OCI-LY3 (cell line): ENCODE measurements at regions not wholly inside any gene's neighbourhood (a gene's known extent, or its start where the extent isn't known, plus 50 kb on each side); places are given as distances from the start of the nearest gene placed in this dataset.

Experiments
- H2AFZ ChIP-seq: fragments of 200-600, 300-600 bp; shearing (Covaris generic); 2 replicates; pipeline ENCODE4 v1.6.0; 2014; ENCODE audit warnings: antibody characterized with exemption, low read depth, low read length
- H3K27ac ChIP-seq: fragments of 200-600, 300-600 bp; sonication (generic); 2 replicates; pipeline ENCODE4 v1.5.1; 2014; ENCODE audit warnings: mild to moderate bottlenecking, low read length, moderate library complexity, mixed read lengths
- H3K27me3 ChIP-seq: fragments of 200-600, 300-600 bp; sonication (generic); 2 replicates; pipeline ENCODE4 v1.6.1; 2014; ENCODE audit warnings: low read depth, low read length, mixed read lengths
- H3K36me3 ChIP-seq: fragments of 200-600, 300-600 bp; sonication (generic); replicated peaks from 2 replicates; pipeline ENCODE3; 2014; ENCODE audit warnings: low read depth, low read length, mixed read lengths
- H3K4me1 ChIP-seq: fragments of 300-600, 200-600 bp; sonication (generic); 2 replicates; pipeline ENCODE4 v1.6.1; 2014; ENCODE audit warnings: low read length, mixed read lengths
- H3K4me2 ChIP-seq: fragments of 200-600, 300-600 bp; sonication (generic); 2 replicates; pipeline ENCODE4 v1.6.1; 2014; ENCODE audit warnings: low read length, mixed read lengths
- H3K4me3 ChIP-seq: fragments of 300-600, 200-600 bp; sonication (generic); 2 replicates; pipeline ENCODE4 v1.5.1; 2014; ENCODE audit warnings: antibody characterized with exemption, mild to moderate bottlenecking, low read length, moderate library complexity
- H3K79me2 ChIP-seq: fragments of 300-600, 200-600 bp; shearing (Covaris generic); 2 replicates; pipeline ENCODE4 v1.6.1; 2014; ENCODE audit warnings: mild to moderate bottlenecking, low read length, mixed read lengths
- H3K9ac ChIP-seq: fragments of 300-600, 200-600 bp; shearing (Covaris generic); 2 replicates; pipeline ENCODE4 v1.6.0; 2014; ENCODE audit warnings: mild to moderate bottlenecking, low read length, moderate library complexity
- H3K9me3 ChIP-seq: fragments of 200-600, 300-600 bp; shearing (Covaris generic); 2 replicates; pipeline ENCODE4 v1.6.1; 2014; ENCODE audit warnings: low read length, mixed read lengths; ENCODE audit not compliant: insufficient read depth
- H4K20me1 ChIP-seq: fragments of 200-600, 300-600 bp; sonication (generic); 2 replicates; pipeline ENCODE4 v1.6.1; 2016; ENCODE audit warnings: low read length, mixed read lengths; ENCODE audit not compliant: insufficient read depth
- CTCF ChIP-seq: fragments of 200-600, 300-600 bp; sonication (generic); IDR thresholded peaks from 2 replicates; pipeline ENCODE4 v1.5.1; 2014; ENCODE audit warnings: antibody characterized with exemption, low read length, low read depth
- EZH2phosphoT487 ChIP-seq: fragments of 200-600 bp; shearing (Covaris generic); IDR thresholded peaks from 2 replicates; pipeline ENCODE4 v1.6.1; 2018; ENCODE audit warnings: antibody characterized with exemption, mixed run types, low read depth

DNA sequence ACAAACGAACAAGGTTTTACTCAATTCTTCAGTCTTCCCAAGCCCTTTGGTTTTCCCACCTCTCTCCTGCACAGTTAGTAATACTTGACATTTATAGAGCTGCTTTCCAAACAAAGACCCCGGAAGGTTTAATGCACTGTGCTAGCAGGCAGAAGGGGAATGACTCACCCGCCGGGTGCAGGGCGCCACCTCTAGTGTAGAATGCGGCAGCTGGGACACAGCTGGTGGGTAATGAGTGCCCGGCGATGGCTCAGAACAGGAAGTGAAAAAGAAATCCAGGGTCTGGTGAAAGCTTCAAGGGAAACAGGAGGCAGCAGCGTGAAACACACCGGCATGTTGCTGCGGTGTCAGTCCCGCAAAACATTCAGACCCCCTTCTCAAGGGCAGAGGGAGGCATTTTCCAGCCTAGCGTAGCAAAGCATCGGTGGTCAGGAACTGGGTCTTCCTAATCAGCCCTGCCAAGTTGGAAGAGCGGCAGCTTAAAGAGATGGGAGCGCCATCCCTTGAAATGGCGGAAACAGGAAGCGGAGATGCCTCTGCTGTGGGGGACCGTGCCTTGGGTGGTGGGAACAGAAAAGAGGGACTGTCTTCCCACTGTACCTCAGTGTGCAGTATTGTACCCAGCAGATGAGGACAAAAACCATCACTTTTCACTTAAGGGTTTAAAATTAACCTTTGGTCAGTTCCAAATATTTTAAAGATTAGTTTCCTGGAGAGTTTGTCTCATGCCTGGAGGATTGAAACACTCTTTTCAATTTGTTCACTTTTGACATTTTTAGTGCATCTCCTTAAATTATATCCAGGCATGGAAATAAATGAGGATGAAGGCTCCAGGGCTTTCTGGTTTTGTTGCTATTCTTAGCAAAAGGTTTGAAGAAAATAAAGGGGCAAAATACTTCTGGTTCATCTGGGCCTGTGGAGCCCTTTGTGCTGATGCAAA lies 160.7 kb upstream of the MCTP2 start:
- Histone ChIP-seq H3K4me2 (no peak overlapping the region), H4K20me1 (no peaks in the 10 kb centered on the region), H3K27me3 (no peaks in the 10 kb centered on the region), H3K4me3 (no peak overlapping the region), H3K36me3 (no peaks in the 10 kb centered on the region), H3K9ac (no peak overlapping the region), H3K4me1 (no peaks in the 10 kb centered on the region), H3K9me3 (no peaks in the 10 kb centered on the region), H3K27ac (no peak overlapping the region), H3K79me2 (no peaks in the 10 kb centered on the region), H2AFZ (no peak overlapping the region)
- TF ChIP-seq CTCF (no peak), EZH2phosphoT487 (no peak)

DNA sequence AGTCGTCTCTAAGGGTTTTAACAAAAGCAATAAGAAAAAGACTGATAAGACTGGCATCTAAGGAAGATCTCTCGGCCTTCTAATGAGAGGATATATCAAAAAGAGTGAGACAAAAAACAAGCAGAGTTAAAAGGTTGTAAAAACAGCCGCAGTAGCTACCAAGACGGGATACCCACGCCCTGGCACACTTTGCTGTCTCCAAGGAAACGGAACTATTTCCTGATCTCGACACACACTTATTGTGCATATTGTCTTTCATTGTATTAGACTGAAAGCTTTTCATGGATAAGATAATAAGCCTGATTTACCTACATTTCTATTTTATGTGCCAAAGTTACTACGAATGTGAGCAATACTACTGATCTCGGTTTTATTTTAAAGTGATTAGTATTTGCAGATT lies 161.5 kb upstream of the MCTP2 start:
- no peak overlapping the region for H2AFZ ChIP-seq
- H4K20me1 ChIP-seq, result no peaks in the 10 kb centered on the region
- no peaks in the 10 kb centered on the region for H3K27me3 ChIP-seq
- H3K4me3 ChIP-seq, result no peak overlapping the region
- no peak overlapping the region for H3K4me2 ChIP-seq
- H3K79me2 ChIP-seq, result no peaks in the 10 kb centered on the region
- H3K9me3 ChIP-seq, result no peaks in the 10 kb centered on the region
- no peaks in the 10 kb centered on the region for H3K4me1 ChIP-seq
- no peak for TF ChIP-seq EZH2phosphoT487
- no peak for TF ChIP-seq CTCF
- H3K27ac ChIP-seq, result no peak overlapping the region
- H3K9ac ChIP-seq, result no peak overlapping the region
- H3K36me3 ChIP-seq, result no peaks in the 10 kb centered on the region

DNA sequence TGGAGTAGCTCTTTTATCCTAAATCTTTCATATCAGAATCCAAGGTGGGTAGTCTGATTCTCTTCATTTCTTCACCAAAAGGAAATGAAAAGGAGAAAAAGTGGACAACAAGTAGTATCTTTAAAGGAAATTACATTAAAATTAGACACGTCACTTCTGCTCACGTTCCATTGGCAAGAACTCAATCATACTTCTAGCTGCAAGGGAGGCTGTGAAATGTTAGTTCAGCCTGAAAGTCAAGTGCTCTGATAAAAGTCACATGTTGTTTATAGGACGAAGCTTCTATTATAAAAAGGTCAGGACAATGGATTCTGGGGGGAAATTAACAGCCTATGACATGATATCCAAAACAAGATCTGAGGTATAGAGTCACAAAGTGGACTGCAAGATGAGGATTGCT lies 164.6 kb upstream of the MCTP2 start:
- no peaks in the 10 kb centered on the region for H3K27me3 ChIP-seq
- H3K36me3 ChIP-seq, result no peaks in the 10 kb centered on the region
- no peaks in the 10 kb centered on the region for H4K20me1 ChIP-seq
- no peak for TF ChIP-seq CTCF
- no peak for TF ChIP-seq EZH2phosphoT487
- no peaks in the 10 kb centered on the region for H3K9me3 ChIP-seq
- H3K4me2 ChIP-seq, result no peak overlapping the region
- H2AFZ ChIP-seq, result no peak overlapping the region
- H3K79me2 ChIP-seq, result no peaks in the 10 kb centered on the region
- H3K4me1 ChIP-seq, result no peaks in the 10 kb centered on the region
- H3K9ac ChIP-seq, result no peak overlapping the region
- H3K27ac ChIP-seq, result no peak overlapping the region
- H3K4me3 ChIP-seq, result no peak overlapping the region

DNA sequence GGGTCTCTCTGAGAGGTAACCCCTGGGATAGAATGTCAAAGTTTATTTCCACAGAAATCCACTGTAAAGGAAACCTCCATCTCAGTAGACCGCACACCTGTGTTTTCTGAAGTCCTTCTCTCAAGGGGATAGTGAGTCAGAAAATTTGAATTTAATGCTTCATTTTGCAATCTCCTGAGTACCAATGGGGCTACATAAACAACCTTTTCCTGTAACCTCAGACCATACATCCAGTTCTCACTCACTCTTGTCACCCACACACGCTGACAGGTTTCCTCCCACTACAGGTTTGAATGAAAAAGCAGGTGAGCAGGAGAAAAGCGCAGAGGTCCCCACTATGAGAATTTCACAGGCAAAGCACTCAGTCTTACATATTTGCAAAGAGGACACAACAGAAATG lies 165.3 kb upstream of the MCTP2 start:
- Histone ChIP-seq H3K79me2 (no peaks in the 10 kb centered on the region), H4K20me1 (no peaks in the 10 kb centered on the region), H3K4me1 (no peaks in the 10 kb centered on the region), H3K9me3 (no peaks in the 10 kb centered on the region), H2AFZ (no peak overlapping the region), H3K36me3 (no peaks in the 10 kb centered on the region), H3K27ac (no peak overlapping the region), H3K4me2 (no peak overlapping the region), H3K9ac (no peak overlapping the region), H3K27me3 (no peaks in the 10 kb centered on the region), H3K4me3 (no peak overlapping the region)
- TF ChIP-seq EZH2phosphoT487 (no peak), CTCF (no peak)
